Astrocyte (in vitro differentiated cells and primary cell): ENCODE measurements at regions not wholly inside any gene's neighbourhood (a gene's known extent, or its start where the extent isn't known, plus 50 kb on each side); places are given as distances from the start of the nearest gene placed in this dataset.

Experiments used
- DNase-seq: peaks from one replicate; pipeline ENCODE4 v3.0.0-alpha.2; 2010; ENCODE audit warnings: low read depth
- FAIRE-seq: peaks from 2 replicates; lab custom pipeline; 2011; peaks lifted over from hg19 to GRCh38; lab: Jason Lieb, UNC
- H2AFZ ChIP-seq: 2 replicates; pipeline ENCODE4 v1.6.0; 2012; ENCODE audit warnings: low read depth, low read length, inconsistent platforms
- H3K27ac ChIP-seq: 2 replicates; pipeline ENCODE4 v1.5.1; 2011; ENCODE audit warnings: low read depth, low read length, inconsistent platforms
- H3K27me3 ChIP-seq: 2 replicates; pipeline ENCODE4 v1.6.0; 2011; ENCODE audit warnings: low read length, inconsistent platforms; ENCODE audit not compliant: insufficient read depth
- H3K36me3 ChIP-seq: 2 replicates; pipeline ENCODE4 v1.5.1; 2011; ENCODE audit warnings: low read length, inconsistent platforms; ENCODE audit not compliant: insufficient read depth
- H3K4me1 ChIP-seq: 2 replicates; pipeline ENCODE4 v1.5.1; 2011; ENCODE audit warnings: low read length, inconsistent platforms; ENCODE audit not compliant: insufficient read depth
- H3K4me2 ChIP-seq: 2 replicates; pipeline ENCODE4 v1.6.0; 2012; ENCODE audit warnings: low read length, inconsistent platforms
- H3K4me3 ChIP-seq: 2 replicates; pipeline ENCODE4 v1.5.1; 2011; ENCODE audit warnings: low read depth, mild to moderate bottlenecking, low read length, inconsistent platforms; ENCODE audit not compliant: insufficient read depth
- H3K79me2 ChIP-seq: 2 replicates; pipeline ENCODE4 v1.6.0; 2012; ENCODE audit warnings: mild to moderate bottlenecking, low read length, inconsistent platforms; ENCODE audit not compliant: insufficient read depth
- H3K9ac ChIP-seq: 2 replicates; pipeline ENCODE4 v1.6.0; 2012; ENCODE audit warnings: mild to moderate bottlenecking, low read length, inconsistent platforms
- H3K9me3 ChIP-seq: 2 replicates; pipeline ENCODE4 v1.5.1; 2012; ENCODE audit warnings: low read depth, mild to moderate bottlenecking, low read length, inconsistent platforms; ENCODE audit not compliant: insufficient read depth
- H4K20me1 ChIP-seq: 2 replicates; pipeline ENCODE4 v1.6.0; 2012; ENCODE audit warnings: low read length, inconsistent platforms; ENCODE audit not compliant: insufficient read depth
- H3K27ac Mint-ChIP-seq: one replicate; pipeline ENCODE4 v1.8.0; 2021; ENCODE audit warnings: mild to moderate bottlenecking, mixed read lengths; ENCODE audit not compliant: unreplicated experiment
- H3K27me3 Mint-ChIP-seq: one replicate; pipeline ENCODE4 v1.8.0; 2021; ENCODE audit warnings: low read depth, mixed read lengths; ENCODE audit not compliant: unreplicated experiment
- H3K36me3 Mint-ChIP-seq: one replicate; pipeline ENCODE4 v1.8.0; 2021; ENCODE audit warnings: low read depth, mixed read lengths; ENCODE audit not compliant: unreplicated experiment
- H3K4me1 Mint-ChIP-seq: one replicate; pipeline ENCODE4 v1.8.0; 2021; ENCODE audit warnings: low read depth, mixed read lengths; ENCODE audit not compliant: unreplicated experiment
- H3K4me3 Mint-ChIP-seq: one replicate; pipeline ENCODE4 v1.8.0; 2021; ENCODE audit warnings: mild to moderate bottlenecking, moderate library complexity, mixed read lengths; ENCODE audit not compliant: unreplicated experiment
- H3K9me3 Mint-ChIP-seq: one replicate; pipeline ENCODE4 v1.8.0; 2021; ENCODE audit warnings: mild to moderate bottlenecking, mixed read lengths; ENCODE audit not compliant: unreplicated experiment
- EZH2 ChIP-seq: IDR thresholded peaks from 2 replicates; pipeline ENCODE4 v1.6.1; 2012; ENCODE audit warnings: mild to moderate bottlenecking, low read length, inconsistent platforms; ENCODE audit not compliant: insufficient read depth
- TF ChIP-seq, protein P1 (sequence below): IDR thresholded peaks from 2 replicates; pipeline ENCODE4 v1.5.1; 2011; ENCODE audit warnings: low read depth, mild to moderate bottlenecking, inconsistent platforms, low read length, moderate library complexity; ENCODE audit not compliant: insufficient read depth

DNA sequence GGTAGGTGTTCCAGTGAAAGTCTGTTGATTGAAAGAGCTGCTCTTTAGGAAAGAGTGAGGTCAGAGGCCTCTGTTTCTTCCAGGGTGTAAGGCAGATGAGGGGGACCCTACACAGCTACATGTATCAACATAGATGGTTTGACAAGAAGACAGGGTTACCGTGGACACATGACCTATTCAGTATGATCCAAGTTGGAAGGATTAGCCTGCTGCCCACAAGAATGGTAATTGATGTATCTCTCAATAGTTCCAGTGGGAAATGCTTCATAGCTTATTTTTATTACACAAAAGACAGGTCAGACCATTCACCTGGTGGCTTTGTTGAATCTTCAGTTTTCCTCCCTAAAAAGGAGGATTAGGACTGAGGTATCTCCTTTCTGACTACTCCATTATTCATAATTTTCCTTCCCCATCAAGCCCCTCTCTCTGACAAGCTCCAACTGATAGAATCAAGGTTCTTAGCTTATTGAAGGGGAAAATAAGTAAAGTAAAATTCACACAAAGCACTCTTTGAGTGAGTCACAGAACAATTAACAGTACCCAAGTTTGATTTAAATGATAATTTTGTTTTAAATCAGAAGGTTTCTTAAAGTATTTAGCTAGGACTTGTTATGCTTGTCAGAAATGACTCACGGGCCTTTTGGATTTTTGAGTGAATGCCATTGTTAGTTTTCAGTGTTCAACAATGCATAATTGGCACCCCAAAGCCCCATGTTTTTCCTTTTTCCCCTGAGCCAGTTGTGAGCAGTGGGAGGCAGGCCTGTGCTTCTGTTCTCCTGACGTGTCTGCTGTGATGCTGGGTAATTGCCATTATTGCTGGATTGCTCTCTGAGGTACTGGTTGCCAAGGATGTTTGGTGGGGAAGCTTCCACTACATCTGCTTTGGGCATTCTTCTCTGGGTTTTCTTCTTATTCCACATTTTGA, 373.2 kb downstream of the DDX10 start:
- H3K4me2 ChIP-seq: peak overlapping the region; percentile 43
- peaks cover 2% of the 10 kb centered on the region for H3K9me3 Mint-ChIP-seq
- H3K27ac Mint-ChIP-seq: no peak overlapping the region
- H3K4me1 ChIP-seq: peaks cover 44% of the 10 kb centered on the region
- H3K27me3 Mint-ChIP-seq: no peaks in the 10 kb centered on the region
- no peaks in the 10 kb centered on the region for H3K9me3 ChIP-seq
- H3K36me3 Mint-ChIP-seq: no peaks in the 10 kb centered on the region
- peak overlapping the region; percentile 28 for H2AFZ ChIP-seq
- H3K27ac ChIP-seq: peak overlapping the region; percentile 70
- H4K20me1 ChIP-seq: no peaks in the 10 kb centered on the region
- DNase-seq (peak; percentile 91), FAIRE-seq (peak; percentile 95)
- no peak overlapping the region for H3K4me3 Mint-ChIP-seq
- peaks cover 16% of the 10 kb centered on the region for H3K4me1 Mint-ChIP-seq
- TF ChIP-seq EZH2: no peak
- TF ChIP-seq, protein P1, sequence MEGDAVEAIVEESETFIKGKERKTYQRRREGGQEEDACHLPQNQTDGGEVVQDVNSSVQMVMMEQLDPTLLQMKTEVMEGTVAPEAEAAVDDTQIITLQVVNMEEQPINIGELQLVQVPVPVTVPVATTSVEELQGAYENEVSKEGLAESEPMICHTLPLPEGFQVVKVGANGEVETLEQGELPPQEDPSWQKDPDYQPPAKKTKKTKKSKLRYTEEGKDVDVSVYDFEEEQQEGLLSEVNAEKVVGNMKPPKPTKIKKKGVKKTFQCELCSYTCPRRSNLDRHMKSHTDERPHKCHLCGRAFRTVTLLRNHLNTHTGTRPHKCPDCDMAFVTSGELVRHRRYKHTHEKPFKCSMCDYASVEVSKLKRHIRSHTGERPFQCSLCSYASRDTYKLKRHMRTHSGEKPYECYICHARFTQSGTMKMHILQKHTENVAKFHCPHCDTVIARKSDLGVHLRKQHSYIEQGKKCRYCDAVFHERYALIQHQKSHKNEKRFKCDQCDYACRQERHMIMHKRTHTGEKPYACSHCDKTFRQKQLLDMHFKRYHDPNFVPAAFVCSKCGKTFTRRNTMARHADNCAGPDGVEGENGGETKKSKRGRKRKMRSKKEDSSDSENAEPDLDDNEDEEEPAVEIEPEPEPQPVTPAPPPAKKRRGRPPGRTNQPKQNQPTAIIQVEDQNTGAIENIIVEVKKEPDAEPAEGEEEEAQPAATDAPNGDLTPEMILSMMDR: no peak
- no peak overlapping the region for H3K4me3 ChIP-seq
- H3K27me3 ChIP-seq: no peaks in the 10 kb centered on the region
- peak overlapping the region; percentile 33 for H3K9ac ChIP-seq
- no peaks in the 10 kb centered on the region for H3K79me2 ChIP-seq
- no peaks in the 10 kb centered on the region for H3K36me3 ChIP-seq

DNA sequence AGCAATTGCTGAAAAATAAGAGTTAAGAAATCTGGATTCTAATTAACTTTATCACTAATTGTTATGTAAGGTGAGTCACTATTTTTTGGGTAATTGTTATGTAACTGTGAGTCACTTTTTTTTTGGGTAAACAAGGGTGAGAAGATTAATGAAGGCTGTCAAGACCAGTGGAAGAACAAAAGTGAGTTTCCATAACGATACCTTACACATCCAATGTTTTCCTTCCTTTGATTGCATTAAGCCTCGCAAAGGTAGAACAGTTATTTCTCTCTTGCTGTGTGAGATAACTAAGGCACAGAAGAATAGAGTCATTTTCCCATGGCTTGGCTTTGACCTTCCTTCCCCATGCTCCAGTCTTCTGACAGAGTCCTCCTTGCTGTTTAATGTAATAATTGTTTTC, 374.7 kb downstream of the DDX10 start:
- Mint-ChIP-seq H3K4me3 (no peak overlapping the region), H3K27ac (no peak overlapping the region), H3K27me3 (no peaks in the 10 kb centered on the region), H3K4me1 (peaks cover 5% of the 10 kb centered on the region), H3K36me3 (no peaks in the 10 kb centered on the region), H3K9me3 (peaks cover 2% of the 10 kb centered on the region)
- peak; percentile 73 for DNase-seq
- no peaks in the 10 kb centered on the region for H3K36me3 ChIP-seq
- H3K79me2 ChIP-seq: no peaks in the 10 kb centered on the region
- H3K9ac ChIP-seq: no peak overlapping the region
- peaks cover 29% of the 10 kb centered on the region for H3K4me1 ChIP-seq
- no peak overlapping the region for H2AFZ ChIP-seq
- no peak overlapping the region for H3K4me2 ChIP-seq
- TF ChIP-seq EZH2: no peak
- TF ChIP-seq, protein P1: no peak
- no peak overlapping the region for H3K4me3 ChIP-seq
- peak; percentile 43 for FAIRE-seq
- H3K27ac ChIP-seq: no peak overlapping the region
- no peaks in the 10 kb centered on the region for H4K20me1 ChIP-seq
- H3K9me3 ChIP-seq: no peaks in the 10 kb centered on the region
- no peaks in the 10 kb centered on the region for H3K27me3 ChIP-seq

DNA sequence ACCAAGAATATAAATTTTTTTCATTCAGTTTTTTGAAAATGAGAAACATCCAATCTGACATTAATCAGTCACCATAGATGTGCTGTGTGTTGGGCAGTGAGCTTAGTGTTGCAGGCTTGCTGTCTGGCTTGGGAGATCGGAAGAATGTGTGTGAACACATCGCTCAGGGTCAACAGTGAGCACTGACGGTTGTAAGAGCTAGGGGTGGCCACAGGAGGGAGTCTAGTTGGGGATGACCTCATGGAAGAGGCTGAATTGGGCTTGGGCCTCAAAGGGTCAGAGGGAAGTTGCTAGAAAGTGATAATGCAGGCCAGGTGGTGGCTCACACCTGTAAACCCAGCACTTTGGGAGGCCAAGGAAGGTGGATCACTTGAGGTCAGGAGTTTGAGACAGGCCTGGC, 375.4 kb downstream of the DDX10 start:
- Mint-ChIP-seq H3K27ac (no peak overlapping the region), H3K27me3 (no peaks in the 10 kb centered on the region), H3K4me1 (peaks cover 1% of the 10 kb centered on the region), H3K9me3 (peaks cover 2% of the 10 kb centered on the region), H3K36me3 (no peaks in the 10 kb centered on the region), H3K4me3 (no peak overlapping the region)
- H3K79me2 ChIP-seq: no peaks in the 10 kb centered on the region
- DNase-seq: no peak
- peaks cover 23% of the 10 kb centered on the region for H3K4me1 ChIP-seq
- no peak overlapping the region for H3K4me3 ChIP-seq
- no peaks in the 10 kb centered on the region for H3K27me3 ChIP-seq
- TF ChIP-seq, protein P1: no peak
- no peak for TF ChIP-seq EZH2
- H3K9me3 ChIP-seq: no peaks in the 10 kb centered on the region
- H4K20me1 ChIP-seq: no peaks in the 10 kb centered on the region
- H3K4me2 ChIP-seq: no peak overlapping the region
- no peak overlapping the region for H3K27ac ChIP-seq
- no peak for FAIRE-seq
- H2AFZ ChIP-seq: no peak overlapping the region
- no peaks in the 10 kb centered on the region for H3K36me3 ChIP-seq
- no peak overlapping the region for H3K9ac ChIP-seq
